ENCODE measurements at regions not wholly inside any gene's neighbourhood (a gene's known extent, or its start where the extent isn't known, plus 50 kb on each side); places are given as distances from the start of the nearest gene placed in this dataset.

DNA sequence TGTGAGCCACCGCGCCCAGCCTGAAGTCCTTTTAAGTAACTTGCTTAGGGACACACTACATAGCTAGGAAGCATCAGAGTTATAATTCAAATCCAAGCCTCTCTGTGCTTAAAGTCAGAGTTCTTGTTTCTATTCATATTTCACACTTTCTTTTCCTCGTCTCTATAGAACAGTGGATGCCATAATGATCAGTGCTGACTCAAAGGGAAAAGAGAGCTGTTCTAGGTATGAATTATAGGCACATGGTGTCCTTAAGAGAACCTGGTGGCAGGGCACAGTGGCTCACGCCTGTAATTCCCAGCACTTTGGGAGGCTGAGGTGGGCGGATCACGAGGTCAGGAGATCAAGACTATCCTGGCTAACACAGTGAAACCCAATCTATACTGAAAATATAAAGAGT, 400.2 kb upstream of the DDI1 start:
- Histone ChIP-seq H3K4me1 (ENCODE audit: insufficient read depth, low read length) (peaks cover 8% of the 10 kb centered on the region; the same call in 1 of the 2 replicates), H3K9ac (ENCODE audit: low read length) (no peak overlapping the region), H3F3A (ENCODE audit: low read length, unreplicated experiment) (no peaks in the 10 kb centered on the region), H4K20me1 (ENCODE audit: low read length) (no peaks in the 10 kb centered on the region), H3K27ac (ENCODE audit: low read length) (no peak overlapping the region), H3K9me3 (ENCODE audit: low read length) (no peaks in the 10 kb centered on the region), H3K27me3 (ENCODE audit: low read length) (no peaks in the 10 kb centered on the region), H3K4me3 (ENCODE audit: low read length) (no peak overlapping the region), H3K36me3 (ENCODE audit: low read depth, low read length) (no peaks in the 10 kb centered on the region), H2AFZ (ENCODE audit: low read length) (no peak overlapping the region), H3K79me2 (ENCODE audit: low read length) (no peaks in the 10 kb centered on the region), H3K4me2 (ENCODE audit: low read length) (no peak overlapping the region), H3K9me2 (replicated peaks; ENCODE audit: low read length) (no peaks in the 10 kb centered on the region)
- DNase-seq (no peak), ATAC-seq (no peak)
- ChIA-PET POLR2A (ENCODE audit: unreplicated experiment) (no interaction called here), CTCF (no interaction called here)
- TF ChIP-seq EZH2 (IDR thresholded peaks at IDR 0.05; ENCODE audit: low read length, unreplicated experiment) (no peak), EZH2phosphoT487 (IDR thresholded peaks at IDR 0.05; ENCODE audit: borderline replicate concordance, low read length) (no peak)
- TF ChIP-seq, protein P1, sequence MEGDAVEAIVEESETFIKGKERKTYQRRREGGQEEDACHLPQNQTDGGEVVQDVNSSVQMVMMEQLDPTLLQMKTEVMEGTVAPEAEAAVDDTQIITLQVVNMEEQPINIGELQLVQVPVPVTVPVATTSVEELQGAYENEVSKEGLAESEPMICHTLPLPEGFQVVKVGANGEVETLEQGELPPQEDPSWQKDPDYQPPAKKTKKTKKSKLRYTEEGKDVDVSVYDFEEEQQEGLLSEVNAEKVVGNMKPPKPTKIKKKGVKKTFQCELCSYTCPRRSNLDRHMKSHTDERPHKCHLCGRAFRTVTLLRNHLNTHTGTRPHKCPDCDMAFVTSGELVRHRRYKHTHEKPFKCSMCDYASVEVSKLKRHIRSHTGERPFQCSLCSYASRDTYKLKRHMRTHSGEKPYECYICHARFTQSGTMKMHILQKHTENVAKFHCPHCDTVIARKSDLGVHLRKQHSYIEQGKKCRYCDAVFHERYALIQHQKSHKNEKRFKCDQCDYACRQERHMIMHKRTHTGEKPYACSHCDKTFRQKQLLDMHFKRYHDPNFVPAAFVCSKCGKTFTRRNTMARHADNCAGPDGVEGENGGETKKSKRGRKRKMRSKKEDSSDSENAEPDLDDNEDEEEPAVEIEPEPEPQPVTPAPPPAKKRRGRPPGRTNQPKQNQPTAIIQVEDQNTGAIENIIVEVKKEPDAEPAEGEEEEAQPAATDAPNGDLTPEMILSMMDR (conservative IDR thresholded peaks at IDR 0.05; ENCODE audit: low read depth, low read length), result no peak
- intact Hi-C loops (cut with micrococcal nuclease), result no loop called here
- BruUV-seq (replicated peaks), result no TSS peak

DNA sequence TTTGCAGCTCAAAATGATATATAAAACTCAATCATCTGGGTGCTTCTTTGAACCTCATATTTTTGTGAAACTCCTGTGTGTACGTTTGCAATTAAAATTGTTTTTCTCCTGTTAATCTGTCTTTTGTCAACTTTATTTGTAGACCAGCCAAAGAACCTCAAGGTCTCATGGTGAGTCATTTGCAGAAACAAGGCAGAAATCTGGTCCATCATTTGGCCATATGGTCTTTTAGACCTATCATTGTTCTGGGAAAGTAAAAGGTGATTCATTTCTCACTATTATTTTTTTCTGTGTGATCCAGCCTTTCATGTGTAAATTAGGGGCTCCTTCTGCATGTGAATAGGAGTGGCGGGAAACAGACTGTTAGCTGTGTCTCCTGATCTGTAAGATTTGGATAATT, 399.1 kb upstream of the DDI1 start:
- BruUV-seq (replicated peaks), result no TSS peak
- Histone ChIP-seq H3K9ac (ENCODE audit: low read length) (no peak overlapping the region), H3K4me3 (ENCODE audit: low read length) (no peak overlapping the region), H3K27me3 (ENCODE audit: low read length) (no peaks in the 10 kb centered on the region), H3K36me3 (ENCODE audit: low read depth, low read length) (no peaks in the 10 kb centered on the region), H3K79me2 (ENCODE audit: low read length) (no peaks in the 10 kb centered on the region), H3K4me1 (ENCODE audit: insufficient read depth, low read length) (no peaks in the 10 kb centered on the region), H2AFZ (ENCODE audit: low read length) (no peak overlapping the region), H3F3A (ENCODE audit: low read length, unreplicated experiment) (no peaks in the 10 kb centered on the region), H3K9me3 (ENCODE audit: low read length) (no peaks in the 10 kb centered on the region), H3K27ac (ENCODE audit: low read length) (no peak overlapping the region), H4K20me1 (ENCODE audit: low read length) (no peaks in the 10 kb centered on the region), H3K9me2 (replicated peaks; ENCODE audit: low read length) (no peaks in the 10 kb centered on the region), H3K4me2 (ENCODE audit: low read length) (no peak overlapping the region)
- TF ChIP-seq EZH2phosphoT487 (IDR thresholded peaks at IDR 0.05; ENCODE audit: borderline replicate concordance, low read length) (no peak), EZH2 (IDR thresholded peaks at IDR 0.05; ENCODE audit: low read length, unreplicated experiment) (no peak)
- TF ChIP-seq, protein P1 (conservative IDR thresholded peaks at IDR 0.05; ENCODE audit: low read depth, low read length), result no peak
- intact Hi-C loops (cut with micrococcal nuclease), result no loop called here
- ChIA-PET POLR2A (ENCODE audit: unreplicated experiment) (no interaction called here), CTCF (no interaction called here)
- DNase-seq, result peak; percentile 29
- ATAC-seq, result no peak

DNA sequence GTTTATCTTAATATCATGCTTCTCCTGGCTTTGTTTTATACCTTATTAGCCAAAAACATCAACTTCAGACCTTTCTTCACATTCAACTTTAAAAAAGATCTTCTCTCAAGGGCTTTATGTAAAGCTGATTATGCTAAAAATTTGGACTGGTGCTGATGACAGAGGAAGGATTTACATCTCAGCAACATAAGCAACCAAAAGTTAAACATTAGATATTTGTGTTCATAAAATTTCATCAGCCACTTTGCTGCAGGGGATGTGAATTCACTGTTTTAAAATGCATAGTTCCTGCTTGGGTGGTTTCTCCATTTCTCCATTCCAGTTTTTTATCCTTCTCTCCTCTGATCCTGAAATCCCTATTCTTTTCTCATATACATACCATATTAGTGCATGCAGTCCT, 398.6 kb upstream of the DDI1 start:
- CTCF ChIA-PET, result no interaction called here
- ATAC-seq, result no peak

More for the DNA sequence above, 398.6 kb upstream of the DDI1 start:
- Histone ChIP-seq H4K20me1 (ENCODE audit: low read length) (no peaks in the 10 kb centered on the region), H3F3A (ENCODE audit: low read length, unreplicated experiment) (no peaks in the 10 kb centered on the region), H3K79me2 (ENCODE audit: low read length) (no peaks in the 10 kb centered on the region), H3K9me2 (replicated peaks; ENCODE audit: low read length) (no peaks in the 10 kb centered on the region), H3K4me3 (ENCODE audit: low read length) (no peak overlapping the region), H3K4me2 (ENCODE audit: low read length) (no peak overlapping the region), H3K36me3 (ENCODE audit: low read depth, low read length) (no peaks in the 10 kb centered on the region), H3K9me3 (ENCODE audit: low read length) (no peaks in the 10 kb centered on the region), H3K27ac (ENCODE audit: low read length) (no peak overlapping the region), H3K27me3 (ENCODE audit: low read length) (no peaks in the 10 kb centered on the region), H2AFZ (ENCODE audit: low read length) (no peak overlapping the region), H3K9ac (ENCODE audit: low read length) (no peak overlapping the region), H3K4me1 (ENCODE audit: insufficient read depth, low read length) (no peaks in the 10 kb centered on the region)
- intact Hi-C loops (cut with micrococcal nuclease), result no loop called here
- POLR2A ChIA-PET (ENCODE audit: unreplicated experiment), result no interaction called here
- TF ChIP-seq EZH2phosphoT487 (IDR thresholded peaks at IDR 0.05; ENCODE audit: borderline replicate concordance, low read length) (no peak), EZH2 (IDR thresholded peaks at IDR 0.05; ENCODE audit: low read length, unreplicated experiment) (no peak)
- TF ChIP-seq, protein P1 (conservative IDR thresholded peaks at IDR 0.05; ENCODE audit: low read depth, low read length), result no peak
- DNase-seq, result no peak
- no TSS peak for BruUV-seq (replicated peaks)
